GM21381 (cell line): ENCODE measurements at regions not wholly inside any gene's neighbourhood (a gene's known extent, or its start where the extent isn't known, plus 50 kb on each side); places are given as distances from the start of the nearest gene placed in this dataset.

Source experiments
- ATAC-seq: cut with Tn5 transposase; IDR thresholded peaks from one replicate; pipeline ENCODE4 v1.9.1; 2021; ENCODE audit warnings: mild to moderate bottlenecking, moderate library complexity; ENCODE audit not compliant: unreplicated experiment

DNA sequence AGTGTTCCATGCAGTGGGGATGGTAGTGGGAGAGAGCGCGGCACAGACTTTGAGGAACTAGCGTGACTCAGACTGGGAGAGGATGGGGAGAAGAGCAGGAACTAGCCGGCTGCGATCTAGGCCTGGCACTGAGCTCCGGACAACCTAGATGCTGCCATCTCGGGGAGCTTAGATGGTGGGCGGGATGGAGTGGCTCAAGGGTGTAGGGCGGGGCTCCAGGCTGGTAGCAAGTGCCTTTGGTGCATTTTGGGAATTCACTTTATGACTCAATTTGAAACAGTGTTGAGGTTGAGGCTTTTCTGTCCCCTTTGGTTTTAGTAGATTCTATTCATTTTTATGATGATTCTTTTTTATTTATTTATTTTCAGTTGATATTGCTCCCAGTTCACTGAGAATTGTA, 185.3 kb upstream of the GPR26 start:
- no peak for ATAC-seq

DNA sequence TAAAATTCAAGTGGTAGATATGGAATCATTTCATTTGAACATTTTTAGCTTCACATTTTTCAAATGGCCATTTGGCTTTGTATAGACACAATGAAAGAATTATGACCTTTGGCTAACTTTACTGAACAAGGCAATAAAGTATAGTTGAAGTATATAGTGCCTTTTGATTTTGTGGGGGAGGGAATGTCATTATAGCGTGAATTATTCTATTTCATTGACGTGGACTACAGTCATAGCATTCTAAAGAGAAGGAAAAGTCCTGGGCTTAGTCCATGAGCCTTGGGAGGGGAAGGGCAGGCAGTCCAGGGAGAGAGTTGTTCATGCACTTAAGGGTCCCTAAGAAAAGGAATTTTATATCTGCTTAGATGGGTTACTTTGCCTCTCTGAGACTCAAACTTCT, 181.4 kb upstream of the GPR26 start:
- no peak for ATAC-seq

DNA sequence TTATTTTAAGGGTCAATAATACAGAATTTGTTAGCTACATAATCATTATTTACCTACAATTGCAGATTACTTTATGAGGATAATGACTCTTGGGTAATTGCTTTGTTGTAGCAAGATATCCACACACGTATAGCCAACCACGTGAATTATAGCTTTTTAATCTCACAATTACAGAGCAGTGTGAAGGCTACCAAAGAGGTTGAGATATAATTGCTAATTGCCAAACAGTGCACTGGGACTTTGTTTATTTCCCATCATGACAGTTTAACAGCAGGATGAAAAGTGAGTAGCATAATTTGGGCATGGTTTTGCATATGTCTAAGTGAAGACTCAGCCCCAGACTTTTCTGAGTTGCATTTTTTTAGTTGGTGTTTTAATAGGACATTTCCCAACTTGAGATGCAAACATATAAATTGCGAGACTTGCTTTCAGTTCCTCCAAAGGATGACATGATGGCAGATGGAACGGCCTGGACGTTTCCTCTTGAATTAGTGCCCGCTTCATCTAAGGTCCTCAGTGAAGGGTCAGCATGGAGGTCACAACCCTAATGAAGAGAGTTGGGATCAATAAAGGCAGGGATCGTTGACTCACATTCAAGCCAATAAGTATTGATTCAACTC, 180.7 kb upstream of the GPR26 start:
- no peak for ATAC-seq

DNA sequence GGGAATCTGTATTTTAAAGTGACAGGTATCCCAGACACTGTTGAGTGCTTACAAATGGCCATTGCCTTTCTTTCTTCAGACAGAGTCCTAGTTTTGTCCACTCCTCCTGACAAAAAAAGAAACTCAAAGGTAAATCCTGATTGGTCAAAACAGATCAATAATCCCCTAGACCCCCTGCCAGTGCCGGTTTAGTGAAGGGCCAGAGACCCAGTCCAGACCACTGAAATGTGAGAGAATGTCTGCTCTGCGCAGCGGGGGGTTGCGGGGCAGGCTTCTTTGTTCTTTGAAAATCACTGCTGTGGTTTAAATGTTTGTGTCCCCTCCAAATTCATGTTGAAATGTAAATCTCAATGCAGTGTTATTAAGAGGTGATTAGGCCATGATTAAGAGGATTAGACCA, 177.7 kb upstream of the GPR26 start:
- no peak for ATAC-seq

DNA sequence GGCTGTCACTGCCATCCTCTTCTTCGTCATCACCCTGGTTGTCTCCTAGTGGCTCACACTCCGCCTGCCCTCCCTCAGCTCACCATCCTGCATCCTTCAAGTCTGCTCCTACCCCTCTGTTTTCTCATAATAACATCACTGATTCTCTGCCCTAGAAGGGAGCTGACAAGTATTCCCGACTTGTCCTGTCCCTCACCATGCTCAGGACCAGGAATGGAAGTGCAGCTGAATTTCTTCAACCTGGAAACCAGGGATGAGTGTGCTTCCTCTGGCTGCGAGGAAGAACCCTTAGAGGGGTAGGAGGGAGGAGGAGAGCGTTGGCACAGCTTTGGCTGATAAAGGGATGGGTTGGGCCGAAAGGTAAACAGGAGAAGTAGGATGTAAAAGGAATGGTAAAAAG, 174.8 kb upstream of the GPR26 start:
- ATAC-seq: no peak

DNA sequence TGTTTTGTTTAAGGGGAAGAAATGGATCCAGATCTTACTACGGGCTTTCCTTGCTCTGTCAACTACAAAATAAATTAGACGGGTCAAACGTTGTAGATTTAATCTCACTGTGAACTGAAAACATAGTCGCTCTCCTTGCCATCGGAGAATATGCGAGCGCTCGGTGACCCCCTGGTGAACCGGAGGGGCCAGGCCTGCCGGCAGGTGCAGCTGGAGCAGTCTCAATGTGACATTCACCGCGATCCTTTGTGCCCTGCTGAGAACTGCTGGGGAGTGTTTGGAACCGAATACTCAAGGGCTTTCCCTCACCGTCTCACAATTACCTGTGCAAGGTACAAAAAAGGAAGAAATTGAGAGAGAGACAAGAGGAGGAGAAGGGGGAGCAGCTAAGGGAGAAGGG, 174.1 kb upstream of the GPR26 start:
- ATAC-seq: no peak

DNA sequence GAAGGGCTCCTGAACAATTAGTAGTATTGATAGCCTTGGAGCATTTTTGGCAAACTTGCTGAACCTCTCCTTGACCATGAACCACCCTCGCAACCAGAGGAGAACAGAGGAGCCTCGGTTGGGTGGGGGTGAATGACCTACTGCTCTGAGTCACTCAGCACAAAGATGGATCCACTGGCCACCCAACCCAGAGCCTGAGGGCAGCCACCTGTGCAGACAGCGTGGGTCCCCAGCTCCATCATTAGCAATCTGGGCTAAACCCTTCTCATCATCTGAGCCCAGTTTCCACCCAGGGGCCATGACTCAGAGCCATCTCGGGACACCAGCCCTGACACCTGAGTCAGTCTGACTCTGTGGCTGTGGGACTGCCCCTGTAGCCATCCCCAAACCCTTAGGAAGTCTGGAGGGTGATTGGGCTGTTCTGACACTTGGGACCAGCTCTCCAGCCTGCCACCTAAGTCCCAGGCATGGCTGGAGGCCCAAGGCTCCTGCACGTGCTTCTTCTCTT, 171.8 kb upstream of the GPR26 start:
- ATAC-seq: no peak

DNA sequence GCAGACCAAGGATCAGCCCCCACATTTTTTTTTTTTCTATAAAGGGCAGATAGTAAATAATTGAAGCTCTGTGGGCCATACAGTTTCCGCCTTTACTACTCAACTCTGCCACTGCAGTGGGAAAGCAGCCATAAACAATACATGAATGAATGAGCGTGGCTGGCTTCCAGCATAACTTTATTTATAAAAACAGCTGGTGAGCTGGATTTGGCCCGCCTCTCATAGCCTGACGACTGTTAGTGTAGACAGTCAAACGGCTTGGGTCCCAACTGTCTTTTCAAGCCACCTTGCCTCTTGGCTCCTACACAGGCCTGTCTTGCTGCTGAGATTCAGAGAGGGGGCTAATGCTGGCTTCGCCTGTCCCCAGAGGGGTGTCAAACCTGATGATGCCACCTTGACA, 169.8 kb upstream of the GPR26 start:
- ATAC-seq: no peak

DNA sequence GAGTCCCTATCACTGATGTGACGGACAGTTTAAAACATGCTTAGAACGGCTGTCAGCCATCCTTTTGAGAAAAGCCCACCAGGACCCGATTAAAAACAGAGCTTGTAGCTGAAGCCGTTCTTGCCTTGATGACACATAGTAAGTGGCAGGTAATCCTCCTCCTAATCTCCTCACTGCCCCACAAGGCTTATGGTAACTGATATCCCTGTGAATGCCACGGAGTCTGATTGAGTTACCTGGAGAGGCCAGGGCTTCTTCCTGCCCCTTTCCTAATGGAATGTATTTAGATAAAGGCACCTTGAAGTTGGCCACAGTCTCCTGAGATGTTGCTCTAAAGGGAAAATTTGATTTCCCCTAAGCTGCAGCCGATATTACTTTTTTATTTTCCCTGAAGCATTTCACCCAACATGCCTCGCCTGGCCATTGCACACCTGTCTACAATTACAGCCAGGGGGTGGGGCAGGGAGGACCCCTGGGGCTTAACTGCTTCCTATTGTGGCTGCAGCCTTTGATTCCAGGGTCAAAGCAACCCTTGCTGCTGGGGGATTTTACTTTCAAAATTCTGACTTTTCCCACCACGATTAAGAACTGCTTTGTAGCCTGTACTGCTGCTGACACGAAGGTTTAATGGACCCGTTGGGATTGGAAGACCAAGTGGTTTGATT, 169.0 kb upstream of the GPR26 start:
- ATAC-seq: no peak

DNA sequence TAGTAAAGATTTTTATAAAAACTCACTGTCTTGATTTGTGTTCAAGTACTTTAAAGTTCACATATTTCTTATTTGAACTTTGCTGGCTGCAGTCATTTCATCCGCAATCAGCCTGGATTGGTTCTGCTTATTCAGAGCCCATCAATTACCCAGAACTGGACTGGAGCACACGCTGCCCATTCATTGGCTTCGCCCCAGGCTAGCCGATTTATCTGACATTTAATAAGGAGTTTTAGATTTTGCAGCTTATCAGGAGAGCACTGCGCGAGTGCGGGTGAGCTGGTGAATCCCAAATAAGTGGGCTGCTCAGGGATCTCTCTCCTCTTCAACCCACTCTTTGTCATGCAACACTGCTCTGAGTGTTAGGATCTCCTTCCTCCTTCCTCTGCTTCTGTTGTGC, 166.0 kb upstream of the GPR26 start:
- ATAC-seq: no peak

DNA sequence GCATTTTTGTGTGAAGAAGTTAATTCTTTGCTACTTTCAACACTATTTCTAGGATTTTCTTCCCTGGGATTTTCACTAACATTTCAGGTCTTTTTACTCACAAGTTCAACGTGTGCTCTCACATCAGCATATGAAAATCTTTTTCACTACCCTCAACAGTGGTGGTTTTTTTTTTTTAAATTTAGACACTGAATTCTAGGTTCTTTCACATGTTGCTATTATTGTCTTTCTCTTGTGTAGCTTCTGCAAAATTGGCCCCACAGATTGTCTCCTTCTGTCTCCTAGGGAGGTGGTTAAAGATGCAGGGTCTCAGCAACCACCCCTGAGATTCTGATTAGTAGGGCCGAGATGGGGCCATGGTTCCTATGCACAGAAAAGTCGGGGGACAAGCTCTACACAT, 165.0 kb upstream of the GPR26 start:
- ATAC-seq: no peak

DNA sequence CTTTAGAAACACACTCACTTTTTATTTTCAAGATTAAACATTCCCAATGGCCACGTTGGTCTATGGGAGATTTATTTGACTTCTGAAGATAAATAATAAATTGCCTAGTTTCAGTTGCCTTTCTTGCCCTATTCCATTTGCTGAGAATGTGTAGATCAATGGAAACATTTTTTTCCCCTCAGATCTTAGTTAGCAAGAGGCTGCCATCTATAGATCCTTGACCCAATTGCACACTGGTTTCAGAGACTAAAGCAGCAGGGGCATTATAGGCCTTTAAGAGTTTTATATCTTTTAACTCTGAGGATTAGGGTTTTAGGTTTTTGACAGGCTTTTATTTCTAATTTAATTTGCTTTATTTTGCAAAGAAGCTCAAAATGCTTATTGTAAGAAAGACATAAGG, 163.2 kb upstream of the GPR26 start:
- ATAC-seq: no peak

DNA sequence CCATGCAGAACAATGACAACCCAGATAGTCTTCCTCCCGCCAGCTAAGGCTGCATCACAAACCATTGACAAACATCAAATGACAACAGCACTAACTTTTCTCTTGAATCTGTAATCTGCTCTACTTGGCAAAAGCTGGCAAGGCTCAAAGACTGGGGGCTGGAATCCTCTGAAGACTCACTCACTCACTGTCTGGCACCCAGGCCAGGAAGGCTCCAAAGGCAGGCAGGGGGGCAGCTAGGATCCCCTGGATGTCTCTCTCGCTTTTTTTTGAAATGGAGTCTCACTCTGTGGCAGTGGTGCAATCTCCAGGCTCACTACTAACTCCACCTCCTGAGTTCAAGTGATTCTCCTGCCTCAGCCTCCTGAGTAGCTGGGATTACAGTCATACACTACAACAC, 159.7 kb upstream of the GPR26 start:
- no peak for ATAC-seq

DNA sequence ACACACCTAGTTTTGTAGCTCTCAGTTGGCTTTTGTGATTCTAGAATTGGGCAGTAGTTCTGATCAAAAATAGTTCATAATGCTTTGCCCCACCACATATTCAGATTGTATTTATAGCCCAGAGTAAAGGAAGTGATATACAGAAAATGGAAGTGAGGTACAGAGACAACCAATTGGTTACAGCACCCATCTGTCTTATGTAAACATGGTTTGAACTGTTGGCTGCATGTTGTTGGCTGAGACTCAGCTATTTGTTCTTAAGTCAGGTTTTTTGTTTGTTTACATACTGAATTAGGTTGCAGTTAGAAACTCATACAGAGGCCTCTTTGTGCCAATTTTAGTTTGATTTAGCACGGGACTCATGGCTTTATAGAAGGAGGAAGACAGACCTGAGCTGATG, 158.9 kb upstream of the GPR26 start:
- peak; percentile 55 for ATAC-seq

DNA sequence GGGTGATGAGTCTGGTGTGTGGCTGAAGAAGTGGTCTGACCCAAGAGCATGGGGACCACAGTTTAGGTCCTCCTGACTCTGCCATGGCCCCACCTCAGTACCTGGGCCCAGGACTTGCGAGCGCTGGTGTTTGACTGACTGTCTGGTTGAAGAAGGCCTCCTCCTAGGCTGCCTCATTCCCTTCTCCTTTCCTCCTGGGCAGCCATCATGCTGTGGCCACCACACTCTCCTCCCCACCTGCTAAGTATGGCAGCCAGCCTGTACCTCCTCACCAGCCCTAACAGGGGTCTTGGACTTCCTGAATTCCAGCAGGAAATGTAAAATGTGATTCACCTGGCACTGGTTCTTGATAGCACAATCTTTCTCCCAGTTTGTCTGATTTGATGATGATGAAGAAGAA, 156.8 kb upstream of the GPR26 start:
- no peak for ATAC-seq

DNA sequence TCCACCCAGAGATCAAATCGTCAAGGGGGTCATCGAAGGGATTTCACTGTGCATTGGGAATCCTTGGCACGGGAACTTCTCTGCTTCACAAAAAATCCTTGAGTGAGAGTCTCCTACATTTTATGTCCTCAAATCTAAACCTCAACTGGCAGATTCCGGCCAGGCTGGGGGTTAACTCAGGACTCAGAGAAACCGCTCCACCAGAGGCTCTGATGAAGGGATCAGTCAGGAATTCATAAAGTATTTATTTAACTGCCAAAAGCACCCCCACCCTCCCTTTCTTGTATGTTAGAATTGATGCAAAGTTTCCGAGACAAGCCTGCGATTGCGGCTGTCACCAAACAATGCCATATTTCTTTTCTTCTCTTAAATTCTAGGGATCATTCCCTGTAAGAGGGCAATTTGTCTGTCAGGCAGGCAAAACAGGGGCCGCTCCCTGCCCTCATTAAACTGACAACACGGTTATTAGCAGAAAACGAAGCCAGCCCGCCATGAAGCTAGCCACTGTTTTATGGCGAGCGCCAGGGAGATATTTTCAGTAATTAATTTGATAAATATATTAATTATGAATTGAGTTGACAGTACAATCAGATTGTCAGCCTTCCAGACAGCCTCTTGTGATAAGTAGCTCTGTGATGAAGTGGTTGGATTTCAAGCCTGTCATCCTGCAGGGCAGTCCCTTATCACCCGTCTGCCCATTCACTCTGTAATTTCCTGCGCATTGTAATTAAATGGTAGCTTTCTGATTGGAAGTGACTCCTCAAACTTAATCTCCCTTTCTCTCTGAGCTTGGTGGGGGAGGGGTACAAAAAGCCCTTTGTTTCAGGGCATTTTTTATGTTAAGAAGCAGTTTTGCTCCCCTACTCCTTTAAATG, 153.0 kb upstream of the GPR26 start:
- no peak for ATAC-seq

DNA sequence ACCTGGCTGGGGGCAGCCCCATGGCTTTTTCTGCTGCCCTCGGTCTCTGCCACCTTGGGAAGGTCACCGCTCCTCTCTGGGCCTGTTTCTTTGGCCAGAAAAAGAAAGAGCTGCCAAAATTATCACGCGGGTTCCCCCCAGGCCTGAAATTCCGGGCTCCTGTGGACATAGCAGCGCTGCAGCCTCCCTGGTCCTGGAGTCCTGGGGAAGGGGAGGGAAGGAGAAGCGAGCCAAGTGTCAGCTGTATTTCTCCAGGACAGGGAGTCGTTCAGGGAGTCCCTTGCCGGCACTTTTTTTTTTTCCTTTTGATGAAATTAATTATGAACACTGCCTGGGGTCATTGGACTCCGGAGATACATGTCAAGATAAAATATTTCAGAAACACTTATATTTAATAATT, 152.3 kb upstream of the GPR26 start:
- no peak for ATAC-seq

DNA sequence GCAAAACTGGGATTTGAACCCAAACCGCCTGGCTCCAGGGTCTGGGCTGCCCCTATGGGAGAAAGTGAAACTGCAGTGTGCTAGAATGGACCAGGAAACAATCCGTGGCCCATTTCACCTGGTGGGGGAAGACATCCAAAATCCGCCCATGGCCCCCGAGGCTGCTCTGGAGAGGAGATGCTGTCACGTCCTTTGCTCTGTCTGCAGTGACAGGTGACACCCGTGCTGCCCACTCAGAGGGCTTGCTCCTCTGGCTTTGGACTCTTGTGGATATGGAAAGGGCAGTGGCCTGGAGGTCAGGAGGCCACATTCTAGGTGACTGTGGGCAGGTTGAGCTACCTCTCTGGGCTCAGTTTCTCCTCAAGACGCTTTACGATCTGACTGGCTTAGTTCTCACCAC, 151.2 kb upstream of the GPR26 start:
- no peak for ATAC-seq

DNA sequence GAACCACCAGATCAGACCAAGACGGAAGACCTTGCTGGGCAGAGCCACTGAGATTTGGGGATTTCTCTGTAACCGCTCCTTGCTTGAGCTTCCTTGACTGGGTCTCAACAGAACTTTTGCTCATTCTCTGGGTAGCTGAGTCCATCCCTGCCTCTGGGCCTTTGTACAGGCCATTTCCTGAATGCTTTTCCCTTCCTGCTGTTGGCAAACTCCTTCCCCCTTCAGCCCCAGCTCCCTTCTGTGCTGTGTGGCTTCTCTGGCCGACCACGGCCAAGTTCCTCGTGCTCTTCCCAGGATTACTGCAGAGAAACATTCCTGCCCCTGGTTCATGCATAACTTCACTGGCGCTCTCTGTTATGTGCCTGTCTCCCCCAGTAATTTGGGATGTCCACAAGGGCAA, 150.5 kb upstream of the GPR26 start:
- no peak for ATAC-seq

DNA sequence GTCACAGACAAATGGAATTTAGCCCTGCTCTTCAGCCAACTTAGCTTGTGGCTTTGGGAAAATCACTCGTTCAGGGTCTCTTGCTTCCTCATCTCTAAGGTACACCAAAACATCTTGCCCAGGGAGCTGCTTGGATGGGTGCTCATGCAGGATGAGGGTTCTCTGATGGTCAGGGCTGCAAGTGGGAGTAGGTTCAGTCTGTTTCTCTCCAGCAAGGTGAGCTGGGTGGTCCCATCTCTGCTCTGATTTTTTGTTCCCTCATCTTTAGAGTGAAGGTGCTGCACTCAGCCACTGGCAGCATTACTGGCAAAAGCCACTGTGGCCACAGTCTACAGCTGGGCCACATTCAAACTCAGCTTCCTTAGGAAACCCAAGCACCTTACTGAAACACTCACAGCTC, 149.9 kb upstream of the GPR26 start:
- no peak for ATAC-seq

DNA sequence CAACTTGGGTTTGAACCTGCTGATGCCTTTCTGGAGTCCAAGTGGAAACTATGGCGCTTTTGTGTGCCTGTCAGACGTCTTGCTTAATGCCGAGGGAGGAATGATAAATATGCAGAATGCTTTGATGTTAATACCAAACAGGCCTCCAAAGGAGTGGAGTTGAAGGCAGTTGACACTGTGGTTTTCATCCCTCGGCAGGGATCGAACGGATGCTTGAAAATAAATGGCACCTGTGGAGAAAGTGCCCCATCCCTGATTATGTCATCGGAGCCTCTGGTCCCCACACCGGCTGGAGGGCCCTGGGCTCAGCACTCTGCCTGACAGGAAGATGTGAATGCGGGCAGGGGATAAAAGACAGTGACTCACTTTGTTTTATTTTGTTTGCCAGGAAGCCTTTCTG, 148.7 kb upstream of the GPR26 start:
- ATAC-seq: no peak

DNA sequence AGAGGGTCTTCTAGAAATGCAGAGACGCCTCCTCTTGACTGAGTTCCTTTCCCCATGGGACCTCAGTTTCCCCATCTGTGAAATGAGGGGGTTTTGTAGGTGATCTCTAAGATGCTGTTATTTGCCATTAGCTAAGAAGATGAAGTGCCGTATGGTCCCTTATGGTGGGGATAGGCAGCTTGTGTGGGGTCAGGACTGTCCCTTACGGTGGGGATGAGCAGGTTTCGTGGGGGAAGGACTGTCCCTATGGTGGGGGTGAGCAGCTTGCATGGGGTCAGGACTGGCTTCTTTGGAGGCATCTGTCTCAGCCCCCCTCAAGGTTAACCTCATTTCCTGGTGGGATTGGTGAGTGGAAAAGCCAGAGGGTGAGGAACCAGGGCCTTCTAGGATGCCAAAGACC, 148.3 kb upstream of the GPR26 start:
- no peak for ATAC-seq
